ENCODE measurements at regions not wholly inside any gene's neighbourhood (a gene's known extent, or its start where the extent isn't known, plus 50 kb on each side); places are given as distances from the start of the nearest gene placed in this dataset.

DNA sequence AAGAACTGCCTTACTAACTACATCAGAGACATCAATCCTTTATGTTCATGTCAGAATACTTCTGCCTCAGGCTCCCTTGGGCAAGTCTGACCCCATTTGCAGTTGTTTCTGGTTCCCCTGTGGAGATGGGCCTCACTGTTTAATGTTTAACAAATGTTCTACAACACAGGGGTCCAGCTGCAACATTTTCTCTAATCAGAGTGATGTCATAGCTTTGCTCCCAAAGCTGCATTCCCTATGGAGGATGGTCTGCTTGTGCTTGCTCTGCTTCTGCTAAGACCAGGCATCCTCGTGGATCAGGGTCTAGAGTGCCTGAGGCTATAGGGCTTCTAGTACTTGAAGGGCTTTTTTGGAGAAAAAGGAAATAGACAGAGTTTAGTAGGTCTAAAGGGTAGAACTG is 1071.2 kb downstream of the TTLL7 start:
- no peak for DNase-seq

- DNase-seq = no peak
Observed at GRCh38 chr1:82924666-82925065, 1074.3 kb downstream of the TTLL7 start.

DNA sequence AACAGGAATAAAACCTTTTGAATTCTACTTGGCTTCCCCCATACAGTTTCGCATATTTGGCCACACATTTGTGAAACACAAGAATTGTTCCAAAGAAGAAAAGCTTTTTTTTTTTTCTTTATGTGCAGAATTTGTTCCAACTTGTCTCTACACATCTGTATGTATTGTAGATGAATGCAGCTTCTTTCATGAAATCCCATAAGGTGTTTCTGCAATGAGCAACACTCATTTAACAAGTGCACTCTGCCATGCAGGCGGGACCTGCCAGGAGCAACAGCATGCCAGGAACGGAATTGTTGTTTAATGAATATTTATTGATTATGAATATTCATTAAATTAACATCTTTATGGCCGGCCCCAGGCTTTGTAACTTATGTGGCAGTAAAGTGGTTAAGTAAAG is 1075.0 kb downstream of the TTLL7 start:
- DNase-seq = no peak

DNA sequence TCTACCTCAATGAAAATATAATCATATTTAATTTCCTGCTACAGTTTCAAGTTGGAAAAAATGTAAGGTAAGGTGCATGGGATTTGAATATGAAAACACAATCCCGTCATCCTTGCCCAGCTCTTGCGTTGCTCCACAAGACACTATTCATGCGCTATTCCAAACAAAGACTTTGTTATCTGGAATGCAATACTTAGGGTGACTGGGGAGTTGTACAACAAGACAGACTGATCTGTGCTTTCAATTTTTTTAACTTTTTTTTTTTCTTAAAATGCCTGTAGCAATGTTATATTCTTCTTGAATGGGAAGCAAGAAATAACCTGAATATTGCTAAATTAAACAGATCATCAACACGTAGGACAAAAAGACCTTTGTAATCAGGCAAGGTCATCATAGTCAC is 1077.2 kb downstream of the TTLL7 start:
- DNase-seq = no peak

- no peak for DNase-seq
Observed at GRCh38 chr1:82920418-82921248, 1078.3 kb downstream of the TTLL7 start.

DNA sequence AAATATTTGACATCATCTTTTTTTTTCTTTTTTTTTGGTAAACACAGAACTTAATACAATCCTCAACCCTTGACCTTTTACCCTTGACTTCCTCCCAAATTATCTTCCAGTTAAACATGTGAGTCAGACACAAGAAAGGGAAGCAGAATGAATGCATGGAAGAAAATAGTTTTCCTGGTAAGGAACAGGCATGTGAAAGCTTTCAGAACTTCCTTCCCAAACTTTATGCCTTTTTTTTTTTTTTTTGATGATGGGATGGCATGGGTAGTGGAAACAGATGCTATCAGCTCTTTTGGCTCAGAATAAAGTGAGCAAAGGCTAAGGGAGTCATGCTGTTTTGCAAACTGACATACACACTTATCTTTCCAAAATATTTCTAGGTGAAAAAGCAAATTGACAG is 1079.1 kb downstream of the TTLL7 start:
- no peak for DNase-seq

GRCh38 chr1:82907313-82907712 is 1091.6 kb downstream of the TTLL7 start:
- DNase-seq = no peak

GRCh38 chr1:82903626-82904025 is 1095.3 kb downstream of the TTLL7 start:
- DNase-seq = no peak

GRCh38 chr1:82901561-82901960 is 1097.4 kb downstream of the TTLL7 start:
- DNase-seq = no peak

GRCh38 chr1:82901118-82901517 is 1097.8 kb downstream of the TTLL7 start:
- DNase-seq = no peak

GRCh38 chr1:82899017-82899416 is 1098.3 kb downstream of the ADGRL2 start:
- DNase-seq = no peak

GRCh38 chr1:82897549-82897948 is 1096.8 kb downstream of the ADGRL2 start:
- DNase-seq = no peak

- DNase-seq = no peak
Observed at GRCh38 chr1:82896036-82896435, 1095.3 kb downstream of the ADGRL2 start.

DNA sequence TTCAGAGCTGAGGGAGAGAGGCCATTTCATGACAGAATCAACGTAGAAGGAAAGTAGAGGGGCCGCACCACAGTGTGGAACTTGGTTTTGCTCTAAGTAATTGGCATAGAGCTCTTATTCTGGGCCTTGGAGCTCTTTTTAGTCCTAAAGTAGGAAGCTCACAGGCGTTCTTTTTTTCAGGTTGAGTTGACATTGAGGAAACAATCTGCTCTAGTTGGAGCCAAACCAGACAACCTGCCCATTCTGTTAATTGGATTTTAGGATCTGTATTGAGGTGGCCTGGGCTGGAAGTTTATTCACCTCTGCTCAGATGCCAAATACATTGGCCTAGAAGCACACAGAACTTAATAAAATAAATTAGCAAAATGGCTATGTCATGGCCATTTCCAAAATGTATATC is 1093.9 kb downstream of the ADGRL2 start:
- no peak for DNase-seq

DNA sequence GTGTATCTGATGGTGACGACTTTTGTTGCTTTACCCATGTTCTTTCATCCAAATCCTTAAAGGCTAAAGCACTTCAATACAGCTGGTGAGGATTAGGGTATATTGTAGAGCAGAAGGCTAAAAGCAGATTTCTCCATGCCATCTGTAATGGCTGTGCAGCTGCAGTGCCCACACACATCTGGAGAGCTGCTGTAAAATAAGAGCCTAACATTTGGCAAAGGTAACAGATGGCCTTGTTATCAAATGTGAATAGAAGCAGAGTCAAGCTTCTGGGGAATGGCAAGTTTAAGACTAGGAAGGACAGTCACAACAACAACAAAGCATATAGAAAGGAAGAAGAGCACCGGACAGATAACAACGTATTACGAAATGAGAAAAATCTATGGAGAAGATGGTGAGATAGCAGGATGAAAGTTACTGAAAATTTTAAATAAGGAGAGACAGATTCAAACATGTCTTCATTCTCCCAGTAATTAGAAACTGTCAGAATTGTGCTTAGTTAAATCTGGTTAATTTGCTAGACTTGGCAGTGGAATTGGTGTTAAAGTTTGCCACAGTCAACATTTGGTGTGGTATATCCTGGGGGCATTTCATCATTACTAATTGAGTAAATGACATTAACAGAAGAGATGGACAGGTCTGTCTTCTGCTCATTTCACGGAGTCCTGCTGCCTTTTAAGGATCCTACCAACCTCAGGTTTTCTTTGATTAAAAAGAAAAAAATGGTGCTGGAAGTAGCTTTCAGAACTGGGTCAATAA is 1093.2 kb downstream of the ADGRL2 start:
- no peak for DNase-seq

- DNase-seq = no peak
Observed at GRCh38 chr1:82880506-82880905, 1079.8 kb downstream of the ADGRL2 start.

- DNase-seq = no peak
Observed at GRCh38 chr1:82879701-82880305, 1079.1 kb downstream of the ADGRL2 start.

DNA sequence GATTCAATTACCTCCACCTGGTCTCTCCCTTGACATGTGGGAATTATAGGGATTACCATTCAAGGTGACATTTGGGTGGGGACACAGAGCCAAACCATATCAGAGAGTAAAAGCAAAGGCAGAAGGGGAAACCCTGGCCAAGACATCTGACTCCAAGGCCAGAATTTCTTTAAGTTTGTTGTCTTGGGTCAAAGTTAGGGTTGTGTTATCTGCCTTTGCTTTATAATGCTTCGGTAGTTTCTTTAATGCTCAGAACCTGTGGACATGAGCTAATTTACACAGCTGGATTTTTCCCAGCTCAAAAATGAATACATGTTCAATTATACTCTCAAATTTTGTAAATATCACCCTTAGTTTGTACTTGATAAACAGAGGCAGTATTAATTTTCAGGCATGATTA is 1074.4 kb downstream of the ADGRL2 start:
- no peak for DNase-seq

DNA sequence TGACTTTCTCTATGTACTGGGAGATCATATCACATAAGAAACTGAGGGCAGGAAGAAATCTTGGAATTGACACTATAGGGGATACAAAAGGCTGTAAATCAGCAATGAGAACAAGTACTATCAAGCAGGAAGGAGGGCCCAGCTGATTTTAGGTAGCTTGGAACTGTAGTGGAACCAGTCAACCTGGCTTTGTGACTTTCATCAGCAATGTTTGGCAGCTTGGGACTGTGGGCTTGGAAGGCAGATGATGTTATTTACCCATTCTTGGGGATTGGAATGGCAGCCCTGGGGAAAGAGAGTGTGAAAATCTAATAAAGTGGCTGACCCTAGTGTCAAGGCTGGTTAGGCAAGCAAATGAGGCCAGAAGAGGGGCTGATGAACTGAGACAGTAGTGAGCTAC is 1073.3 kb downstream of the ADGRL2 start:
- DNase-seq = no peak

- no peak for DNase-seq
Observed at GRCh38 chr1:82870332-82870731, 1069.6 kb downstream of the ADGRL2 start.

DNA sequence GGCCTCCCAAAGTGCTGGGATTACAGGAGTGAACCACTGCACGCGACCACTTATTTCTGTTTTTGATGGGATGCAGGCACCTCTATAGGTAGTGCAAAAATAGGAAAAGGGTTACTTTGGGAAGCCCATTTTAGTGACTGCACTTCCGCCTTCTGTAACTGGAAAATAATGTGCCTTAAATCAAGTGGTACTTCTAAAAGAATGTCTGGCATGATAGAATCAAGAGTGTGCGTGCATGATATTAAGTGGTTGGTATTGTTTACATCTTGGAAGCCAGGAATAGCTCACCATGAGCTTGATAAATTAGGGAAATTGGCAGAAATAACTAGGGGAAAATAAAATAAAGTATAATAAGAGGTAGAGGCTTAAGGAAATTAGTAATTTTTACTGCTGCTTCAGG is 1067.0 kb downstream of the ADGRL2 start:
- DNase-seq = no peak

GRCh38 chr1:82861749-82862148 is 1061.0 kb downstream of the ADGRL2 start:
- no peak for DNase-seq

DNA sequence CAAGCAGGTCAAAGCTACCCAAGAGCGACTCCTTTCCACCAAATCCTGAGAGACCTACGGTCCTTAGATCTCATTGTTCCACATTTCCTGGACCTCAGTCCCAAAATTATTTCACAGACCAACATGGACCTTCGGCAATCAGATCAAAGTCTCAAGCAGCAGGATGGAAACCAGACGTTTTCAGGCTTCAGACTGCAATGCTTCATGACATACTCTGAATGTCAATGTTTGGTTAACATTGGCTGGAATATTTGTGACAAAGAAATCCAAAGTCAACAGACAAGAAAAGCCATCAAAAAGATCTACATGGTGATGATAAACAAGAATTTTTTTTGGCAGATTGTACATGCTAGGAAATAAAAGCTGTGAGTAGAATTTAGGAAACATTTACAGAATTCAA is 1057.3 kb downstream of the ADGRL2 start:
- DNase-seq = no peak

- no peak for DNase-seq
Observed at GRCh38 chr1:82849460-82849859, 1048.7 kb downstream of the ADGRL2 start.

Data from activated gamma-delta T cell treated with Interleukin-2 at 50 U/mL for 16 hours (primary cell).